ENCODE measurements at regions not wholly inside any gene's neighbourhood (a gene's known extent, or its start where the extent isn't known, plus 50 kb on each side); places are given as distances from the start of the nearest gene placed in this dataset.

- WGBS (ENCODE audit: low lambda C conversion rate, missing lambda C conversion rate), result 62% methylated on average over 2 of the region's 2 CpGs
- TF ChIP-seq EZH2phosphoT487 (IDR thresholded peaks at IDR 0.05; ENCODE audit: low read depth, severe bottlenecking, unreplicated experiment) (no peak), EZH2 (IDR thresholded peaks at IDR 0.05; ENCODE audit: borderline replicate concordance) (no peak), CTCF (IDR thresholded peaks at IDR 0.05; ENCODE audit: poor library complexity) (no peak)
Observed at GRCh38 chr13:59475911-59476310, 687.8 kb downstream of the DIAPH3 start.

GRCh38 chr13:59476366-59476765 lies 687.4 kb downstream of the DIAPH3 start:
- Histone ChIP-seq H3K36me3 (replicated peaks; ENCODE audit: insufficient read depth, low read depth) (no peaks in the 10 kb centered on the region), H3K9me2 (replicated peaks; ENCODE audit: insufficient read depth) (no peaks in the 10 kb centered on the region), H3K4me2 (no peak overlapping the region), H3K79me2 (no peaks in the 10 kb centered on the region), H3K9me3 (ENCODE audit: low read depth) (no peaks in the 10 kb centered on the region), H3K4me3 (no peak overlapping the region), H3K4me1 (ENCODE audit: insufficient read depth) (no peaks in the 10 kb centered on the region), H3K27ac (no peak overlapping the region), H3K27me3 (no peaks in the 10 kb centered on the region), H2AFZ (no peak overlapping the region), H4K20me1 (ENCODE audit: insufficient read depth, poor library complexity, severe bottlenecking) (no peaks in the 10 kb centered on the region)
- no peak for TF ChIP-seq CTCF (IDR thresholded peaks at IDR 0.05; ENCODE audit: poor library complexity)
- TF ChIP-seq EZH2phosphoT487 (IDR thresholded peaks at IDR 0.05; ENCODE audit: low read depth, severe bottlenecking, unreplicated experiment), result no peak
- TF ChIP-seq EZH2 (IDR thresholded peaks at IDR 0.05; ENCODE audit: borderline replicate concordance), result no peak
- DNase-seq (ENCODE audit: low spot score), result no peak
- WGBS (ENCODE audit: low lambda C conversion rate, missing lambda C conversion rate), result 70% methylated on average over 2 of the region's 2 CpGs

More at GRCh38 chr13:59475911-59476310, 687.8 kb downstream of the DIAPH3 start:
- no peaks in the 10 kb centered on the region for H3K9me3 ChIP-seq (ENCODE audit: low read depth)
- H3K36me3 ChIP-seq (replicated peaks; ENCODE audit: insufficient read depth, low read depth), result no peaks in the 10 kb centered on the region
- H3K4me3 ChIP-seq, result no peak overlapping the region
- no peaks in the 10 kb centered on the region for H3K4me1 ChIP-seq (ENCODE audit: insufficient read depth)
- no peak overlapping the region for H2AFZ ChIP-seq
- no peaks in the 10 kb centered on the region for H3K9me2 ChIP-seq (replicated peaks; ENCODE audit: insufficient read depth)
- H4K20me1 ChIP-seq (ENCODE audit: insufficient read depth, poor library complexity, severe bottlenecking), result no peaks in the 10 kb centered on the region
- H3K27me3 ChIP-seq, result no peaks in the 10 kb centered on the region
- DNase-seq (ENCODE audit: low spot score), result no peak
- no peak overlapping the region for H3K4me2 ChIP-seq
- no peak overlapping the region for H3K27ac ChIP-seq
- no peaks in the 10 kb centered on the region for H3K79me2 ChIP-seq

GRCh38 chr13:59477011-59477410 lies 686.7 kb downstream of the DIAPH3 start:
- Histone ChIP-seq H3K9me3 (ENCODE audit: low read depth) (no peaks in the 10 kb centered on the region), H3K4me3 (no peak overlapping the region), H4K20me1 (ENCODE audit: insufficient read depth, poor library complexity, severe bottlenecking) (no peaks in the 10 kb centered on the region), H3K27ac (no peak overlapping the region), H3K4me2 (no peak overlapping the region), H3K4me1 (ENCODE audit: insufficient read depth) (no peaks in the 10 kb centered on the region), H3K36me3 (replicated peaks; ENCODE audit: insufficient read depth, low read depth) (no peaks in the 10 kb centered on the region), H3K79me2 (no peaks in the 10 kb centered on the region), H3K9me2 (replicated peaks; ENCODE audit: insufficient read depth) (no peaks in the 10 kb centered on the region), H3K27me3 (no peaks in the 10 kb centered on the region), H2AFZ (no peak overlapping the region)
- WGBS (ENCODE audit: low lambda C conversion rate, missing lambda C conversion rate), result 98% methylated on average over 3 of the region's 3 CpGs
- no peak for DNase-seq (ENCODE audit: low spot score)
- no peak for TF ChIP-seq EZH2 (IDR thresholded peaks at IDR 0.05; ENCODE audit: borderline replicate concordance)
- peak; percentile 7 for TF ChIP-seq CTCF (IDR thresholded peaks at IDR 0.05; ENCODE audit: poor library complexity)

GRCh38 chr13:59478908-59479307 lies 684.8 kb downstream of the DIAPH3 start:
- Histone ChIP-seq H4K20me1 (ENCODE audit: insufficient read depth, poor library complexity, severe bottlenecking) (no peaks in the 10 kb centered on the region), H3K9me2 (replicated peaks; ENCODE audit: insufficient read depth) (no peaks in the 10 kb centered on the region), H3K36me3 (replicated peaks; ENCODE audit: insufficient read depth, low read depth) (no peaks in the 10 kb centered on the region), H3K4me2 (no peak overlapping the region), H3K9me3 (ENCODE audit: low read depth) (no peaks in the 10 kb centered on the region), H3K4me3 (no peak overlapping the region), H3K79me2 (no peaks in the 10 kb centered on the region), H2AFZ (no peak overlapping the region), H3K27ac (no peak overlapping the region), H3K27me3 (no peaks in the 10 kb centered on the region), H3K4me1 (ENCODE audit: insufficient read depth) (peaks cover 4% of the 10 kb centered on the region)
- WGBS (ENCODE audit: low lambda C conversion rate, missing lambda C conversion rate), result 34% methylated on average over 7 of the region's 7 CpGs
- TF ChIP-seq CTCF (IDR thresholded peaks at IDR 0.05; ENCODE audit: poor library complexity), result no peak
- DNase-seq (ENCODE audit: low spot score), result no peak

Measured in hepatocyte (in vitro differentiated cells).